ENCODE measurements at regions not wholly inside any gene's neighbourhood (a gene's known extent, or its start where the extent isn't known, plus 50 kb on each side); places are given as distances from the start of the nearest gene placed in this dataset.

DNA sequence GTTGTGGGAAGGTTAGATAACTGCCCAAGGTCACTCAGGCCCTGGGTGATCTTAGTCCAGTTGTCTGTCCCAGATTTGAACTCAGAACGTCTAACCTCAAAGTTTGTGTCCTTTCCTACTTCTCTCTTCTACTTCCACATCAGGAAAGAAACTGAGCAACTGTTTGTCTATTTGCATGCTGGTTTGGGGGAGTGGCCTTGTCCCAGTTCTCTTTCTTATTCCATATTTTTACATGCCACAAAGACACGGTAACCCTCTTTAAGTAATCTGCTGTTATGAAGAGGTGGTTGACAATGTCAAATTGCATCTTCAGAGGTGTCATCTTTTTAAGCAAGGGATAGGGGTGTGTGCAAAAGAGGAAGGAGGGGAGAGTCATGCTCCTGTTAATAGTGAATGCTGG is 432.5 kb downstream of the HS3ST3B1 start:
- TF ChIP-seq, protein P1, sequence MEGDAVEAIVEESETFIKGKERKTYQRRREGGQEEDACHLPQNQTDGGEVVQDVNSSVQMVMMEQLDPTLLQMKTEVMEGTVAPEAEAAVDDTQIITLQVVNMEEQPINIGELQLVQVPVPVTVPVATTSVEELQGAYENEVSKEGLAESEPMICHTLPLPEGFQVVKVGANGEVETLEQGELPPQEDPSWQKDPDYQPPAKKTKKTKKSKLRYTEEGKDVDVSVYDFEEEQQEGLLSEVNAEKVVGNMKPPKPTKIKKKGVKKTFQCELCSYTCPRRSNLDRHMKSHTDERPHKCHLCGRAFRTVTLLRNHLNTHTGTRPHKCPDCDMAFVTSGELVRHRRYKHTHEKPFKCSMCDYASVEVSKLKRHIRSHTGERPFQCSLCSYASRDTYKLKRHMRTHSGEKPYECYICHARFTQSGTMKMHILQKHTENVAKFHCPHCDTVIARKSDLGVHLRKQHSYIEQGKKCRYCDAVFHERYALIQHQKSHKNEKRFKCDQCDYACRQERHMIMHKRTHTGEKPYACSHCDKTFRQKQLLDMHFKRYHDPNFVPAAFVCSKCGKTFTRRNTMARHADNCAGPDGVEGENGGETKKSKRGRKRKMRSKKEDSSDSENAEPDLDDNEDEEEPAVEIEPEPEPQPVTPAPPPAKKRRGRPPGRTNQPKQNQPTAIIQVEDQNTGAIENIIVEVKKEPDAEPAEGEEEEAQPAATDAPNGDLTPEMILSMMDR (IDR thresholded peaks at IDR 0.05), result no peak
- no peak for TF ChIP-seq POLR2A (IDR thresholded peaks at IDR 0.05)

All from right lobe of liver (tissue), 4 donors.